ENCODE measurements at regions not wholly inside any gene's neighbourhood (a gene's known extent, or its start where the extent isn't known, plus 50 kb on each side); places are given as distances from the start of the nearest gene placed in this dataset.

GRCh38 chr10:121188005-121188404, 336.8 kb downstream of the WDR11 start:
- DNase-seq = no peak

- no peak for DNase-seq
Observed at GRCh38 chr10:121189066-121189465, 337.9 kb downstream of the WDR11 start.

- DNase-seq = no peak
Observed at GRCh38 chr10:121194696-121195523, 343.7 kb downstream of the WDR11 start.

GRCh38 chr10:121195524-121195910, 344.4 kb downstream of the WDR11 start:
- DNase-seq = no peak

GRCh38 chr10:121199081-121199480, 347.9 kb downstream of the WDR11 start:
- no peak for DNase-seq

- DNase-seq = no peak
Observed at GRCh38 chr10:121205625-121206024, 354.5 kb downstream of the WDR11 start.

GRCh38 chr10:121211446-121211845, 360.3 kb downstream of the WDR11 start:
- no peak for DNase-seq

- no peak for DNase-seq
Observed at GRCh38 chr10:121213437-121213836, 362.3 kb downstream of the WDR11 start.

- no peak for DNase-seq
Observed at GRCh38 chr10:121216295-121216694, 365.1 kb downstream of the WDR11 start.

GRCh38 chr10:121216721-121217181, 365.6 kb downstream of the WDR11 start:
- DNase-seq = no peak

- no peak for DNase-seq
Observed at GRCh38 chr10:121217331-121217730, 366.2 kb downstream of the WDR11 start.

GRCh38 chr10:121221072-121221471, 369.9 kb downstream of the WDR11 start:
- no peak for DNase-seq

GRCh38 chr10:121221991-121222390, 370.8 kb downstream of the WDR11 start:
- no peak for DNase-seq

- no peak for DNase-seq
Observed at GRCh38 chr10:121222842-121223241, 371.7 kb downstream of the WDR11 start.

GRCh38 chr10:121231079-121231478, 367.2 kb downstream of the FGFR2 start:
- DNase-seq = no peak

- DNase-seq = no peak
Observed at GRCh38 chr10:121232494-121232893, 365.8 kb downstream of the FGFR2 start.

GRCh38 chr10:121235692-121236091, 362.6 kb downstream of the FGFR2 start:
- no peak for DNase-seq

- no peak for DNase-seq
Observed at GRCh38 chr10:121236621-121237020, 361.6 kb downstream of the FGFR2 start.

GRCh38 chr10:121237718-121238117, 360.5 kb downstream of the FGFR2 start:
- no peak for DNase-seq

GRCh38 chr10:121240011-121240410, 358.2 kb downstream of the FGFR2 start:
- no peak for DNase-seq

GRCh38 chr10:121240556-121240955, 357.7 kb downstream of the FGFR2 start:
- no peak for DNase-seq

GRCh38 chr10:121241337-121241736, 356.9 kb downstream of the FGFR2 start:
- DNase-seq = no peak

- DNase-seq = no peak
Observed at GRCh38 chr10:121242741-121243608, 355.3 kb downstream of the FGFR2 start.

Measured in NCI-H526 treated with DMSO at 0.1 percent for 48 hours (cell line).